Keratinocyte (primary cell): ENCODE measurements at regions not wholly inside any gene's neighbourhood (a gene's known extent, or its start where the extent isn't known, plus 50 kb on each side); places are given as distances from the start of the nearest gene placed in this dataset.

Experiments used
- DNase-seq: peaks from one replicate; pipeline ENCODE4 v3.0.0-alpha.2; 2011; ENCODE audit warnings: low read depth, missing footprints, low spot score
- FAIRE-seq: peaks from 2 replicates; lab custom pipeline; 2011; peaks lifted over from hg19 to GRCh38; lab: Jason Lieb, UNC
- H2AFZ ChIP-seq: 2 replicates; pipeline ENCODE4 v1.6.0; 2012; ENCODE audit warnings: low read length, control low read depth, inconsistent platforms; ENCODE audit not compliant: control insufficient read depth
- H3K27ac ChIP-seq: 2 replicates; pipeline ENCODE4 v1.5.1; 2011; ENCODE audit warnings: low read length; ENCODE audit not compliant: control insufficient read depth, insufficient read depth
- H3K27me3 ChIP-seq: 3 replicates; pipeline ENCODE4 v1.6.0; 2011; ENCODE audit warnings: low read length; ENCODE audit not compliant: control insufficient read depth, insufficient read depth; ENCODE audit errors: extremely low read depth
- H3K36me3 ChIP-seq, 2 experiments: 2 replicates in 1 of 2; 3 replicates in 1 of 2; pipeline ENCODE4 v1.5.1; 2011; ENCODE audit warnings: low read length in 2 of 2, mild to moderate bottlenecking in 1 of 2; ENCODE audit not compliant: control insufficient read depth in 2 of 2, insufficient read depth in 2 of 2; ENCODE audit errors: extremely low read depth in 1 of 2
- H3K4me1 ChIP-seq: 3 replicates; pipeline ENCODE4 v1.5.1; 2011; ENCODE audit warnings: low read length; ENCODE audit not compliant: control insufficient read depth, insufficient read depth; ENCODE audit errors: extremely low read depth
- H3K4me2 ChIP-seq: 3 replicates; pipeline ENCODE4 v1.6.0; 2011; ENCODE audit warnings: low read depth, low read length; ENCODE audit not compliant: control insufficient read depth, insufficient read depth; ENCODE audit errors: extremely low read depth
- H3K4me3 ChIP-seq, 3 experiments: fragments of 200-600 bp in 1 of 3; sonication (generic) in 1 of 3; 2 replicates in 2 of 3; 3 replicates in 1 of 3; pipeline ENCODE4 v1.5.1; 2011 to 2016; ENCODE audit warnings: low read length in 3 of 3, mild to moderate bottlenecking in 3 of 3, control low read depth in 2 of 3, inconsistent platforms in 1 of 3, low read depth in 1 of 3, mixed read lengths in 1 of 3, mixed run types in 1 of 3, moderate library complexity in 1 of 3; ENCODE audit not compliant: control insufficient read depth in 2 of 3, insufficient read depth in 2 of 3; ENCODE audit errors: extremely low read depth in 1 of 3
- H3K79me2 ChIP-seq: 2 replicates; pipeline ENCODE4 v1.6.0; 2012; ENCODE audit warnings: low read length; ENCODE audit not compliant: control insufficient read depth, insufficient read depth
- H3K9ac ChIP-seq: 3 replicates; pipeline ENCODE4 v1.6.0; 2011; ENCODE audit warnings: low read length; ENCODE audit not compliant: control insufficient read depth, insufficient read depth; ENCODE audit errors: extremely low read depth
- H3K9me1 ChIP-seq: 3 replicates; pipeline ENCODE4 v1.6.0; 2011; ENCODE audit warnings: low read length; ENCODE audit not compliant: control insufficient read depth, insufficient read depth; ENCODE audit errors: extremely low read depth
- H3K9me3 ChIP-seq: 2 replicates; pipeline ENCODE4 v1.5.1; 2012; ENCODE audit warnings: low read depth, low read length; ENCODE audit not compliant: control insufficient read depth
- H4K20me1 ChIP-seq: 3 replicates; pipeline ENCODE4 v1.6.0; 2011; ENCODE audit warnings: low read length; ENCODE audit not compliant: control insufficient read depth, insufficient read depth; ENCODE audit errors: extremely low read depth
- CTCF ChIP-seq, 3 experiments: IDR thresholded peaks in 1 of 3; conservative IDR thresholded peaks in 1 of 3; optimal IDR thresholded peaks in 1 of 3; 2 replicates in 2 of 3; 3 replicates in 1 of 3; pipeline versions ENCODE3 to v1.5.1; 2011; ENCODE audit warnings: low read length in 3 of 3, mild to moderate bottlenecking in 3 of 3, moderate library complexity in 2 of 3, control low read depth in 1 of 3, inconsistent platforms in 1 of 3; ENCODE audit not compliant: insufficient read depth in 2 of 3; ENCODE audit errors: extremely low read depth in 1 of 3
- EZH2 ChIP-seq: IDR thresholded peaks from one replicate; pipeline ENCODE4 v1.6.1; 2012; ENCODE audit warnings: inconsistent platforms, mild to moderate bottlenecking, low read length, moderate library complexity
- dilution Hi-C: fragments of 300-500 bp; cut with MboI; formaldehyde crosslinking; loops from one replicate; pipeline ENCODE4 v1.7.0; 2020; ENCODE audit warnings: low sequenced_read_pairs; ENCODE audit not compliant: extremely low pct_ligation_motif_present

GRCh38 chr1:80869299-80869698 is 931.4 kb upstream of the ADGRL2 start:
- Histone ChIP-seq H3K4me3 (no peak overlapping the region), H3K4me2 (no peak overlapping the region), H3K9ac (no peak overlapping the region), H2AFZ (no peak overlapping the region), H3K9me1 (no peaks in the 10 kb centered on the region), H4K20me1 (no peaks in the 10 kb centered on the region), H3K27ac (no peak overlapping the region), H3K36me3 (no peaks in the 10 kb centered on the region), H3K27me3 (no peaks in the 10 kb centered on the region), H3K79me2 (no peaks in the 10 kb centered on the region), H3K4me1 (no peaks in the 10 kb centered on the region), H3K9me3 (no peaks in the 10 kb centered on the region)
- TF ChIP-seq CTCF (optimal IDR thresholded peaks at IDR 0.05 in 1 of 3, IDR thresholded peaks at IDR 0.05 in 1 of 3, conservative IDR thresholded peaks at IDR 0.05 in 1 of 3; ENCODE audit: extremely low read depth in 1 of 3, insufficient read depth in 2 of 3, low read length in 3 of 3) = no peak
- TF ChIP-seq EZH2 = no peak
- dilution Hi-C loops = no loop called here
- FAIRE-seq (no peak), DNase-seq (no peak)

DNA sequence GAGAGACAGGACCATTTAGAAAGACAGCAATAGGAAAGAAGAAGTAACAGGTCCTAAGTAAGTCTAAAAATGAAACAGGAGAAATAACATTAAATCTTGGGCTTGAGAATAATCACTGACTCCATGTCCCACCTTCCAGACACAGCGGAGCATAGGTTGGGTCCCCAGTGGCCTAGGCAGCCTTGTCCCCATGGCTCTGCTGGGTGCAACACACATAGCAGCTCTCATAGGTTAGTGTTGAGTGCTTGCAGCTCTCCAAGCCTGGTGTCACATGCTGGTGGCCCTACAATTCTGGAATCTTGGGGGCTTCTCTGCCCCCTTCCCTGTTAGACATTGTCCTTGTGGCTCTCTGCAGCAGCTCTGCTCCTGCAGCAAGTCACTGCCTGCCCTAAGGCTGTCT is 952.8 kb upstream of the ADGRL2 start:
- Histone ChIP-seq H3K9ac (no peak overlapping the region), H3K9me1 (no peaks in the 10 kb centered on the region), H3K4me2 (no peak overlapping the region), H3K27me3 (no peaks in the 10 kb centered on the region), H2AFZ (no peak overlapping the region), H3K4me3 (no peak overlapping the region), H3K27ac (no peak overlapping the region), H4K20me1 (no peaks in the 10 kb centered on the region), H3K79me2 (no peaks in the 10 kb centered on the region), H3K9me3 (no peaks in the 10 kb centered on the region), H3K36me3 (no peaks in the 10 kb centered on the region), H3K4me1 (no peaks in the 10 kb centered on the region)
- dilution Hi-C loops = no loop called here
- FAIRE-seq (no peak), DNase-seq (no peak)
- TF ChIP-seq CTCF (optimal IDR thresholded peaks at IDR 0.05 in 1 of 3, IDR thresholded peaks at IDR 0.05 in 1 of 3, conservative IDR thresholded peaks at IDR 0.05 in 1 of 3; ENCODE audit: extremely low read depth in 1 of 3, insufficient read depth in 2 of 3, low read length in 3 of 3) = no peak
- no peak for TF ChIP-seq EZH2
